Stomach smooth muscle (tissue), 2 donors: ENCODE measurements at regions not wholly inside any gene's neighbourhood (a gene's known extent, or its start where the extent isn't known, plus 50 kb on each side); places are given as distances from the start of the nearest gene placed in this dataset.

Source experiments
- H3K27ac ChIP-seq: one replicate; pipeline ENCODE4 v1.7.0; 2013; ENCODE audit warnings: mild to moderate bottlenecking, low read length, inconsistent platforms
- H3K27me3 ChIP-seq, 2 donors: one replicate each; pipeline ENCODE4 v1.7.0; 2013; ENCODE audit warnings: low read length in 2 of 2; ENCODE audit not compliant: insufficient read depth in 2 of 2, control insufficient read depth in 1 of 2
- H3K36me3 ChIP-seq, 2 donors: one replicate each; pipeline ENCODE4 v1.7.0; 2013; ENCODE audit warnings: low read length in 2 of 2; ENCODE audit not compliant: control insufficient read depth in 2 of 2, insufficient read depth in 2 of 2
- H3K4me1 ChIP-seq: one replicate; pipeline ENCODE4 v1.7.0; 2013; ENCODE audit warnings: low read length; ENCODE audit not compliant: control insufficient read depth, insufficient read depth
- H3K4me3 ChIP-seq, 2 donors: one replicate each; pipeline ENCODE4 v1.7.0; 2013; ENCODE audit warnings: low read length in 2 of 2
- H3K9ac ChIP-seq, 2 donors: one replicate each; pipeline ENCODE4 v1.7.0; 2013; ENCODE audit warnings: low read length in 2 of 2, mild to moderate bottlenecking in 1 of 2
- H3K9me3 ChIP-seq, 2 donors: one replicate each; pipeline ENCODE4 v1.7.0; 2013; ENCODE audit warnings: low read length in 2 of 2; ENCODE audit not compliant: control insufficient read depth in 2 of 2
- donor health status: healthy.
- donor health status: Pancreatic carcinoma.

DNA sequence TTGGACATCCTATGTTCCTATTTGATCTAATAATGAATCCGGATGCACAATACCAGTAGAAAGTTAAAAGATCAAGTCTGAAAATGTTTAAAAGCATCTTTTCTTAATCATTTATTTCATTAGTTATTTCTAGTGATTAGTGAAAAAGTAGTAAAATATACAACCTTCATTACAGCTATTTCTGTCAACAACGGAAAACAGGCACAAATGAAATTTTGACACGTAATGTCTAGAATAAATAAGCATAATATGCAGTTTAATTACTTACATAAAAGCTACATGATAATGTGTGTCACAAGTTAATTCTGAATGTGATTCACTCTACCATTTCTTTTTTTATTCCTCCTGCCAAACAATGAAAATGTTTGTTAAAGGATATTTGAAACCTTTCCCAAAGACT, 216.1 kb downstream of the MYCN start:
- no peak overlapping the region for H3K9ac ChIP-seq

GRCh38 chr2:16155766-16156165, 215.4 kb downstream of the MYCN start:
- H3K9me3 ChIP-seq: no peaks in the 10 kb centered on the region
- no peak overlapping the region for H3K4me3 ChIP-seq
- no peaks in the 10 kb centered on the region for H3K4me1 ChIP-seq
- no peaks in the 10 kb centered on the region for H3K36me3 ChIP-seq
- H3K27me3 ChIP-seq: no peaks in the 10 kb centered on the region
- no peak overlapping the region for H3K9ac ChIP-seq
- no peak overlapping the region for H3K27ac ChIP-seq

More for the DNA sequence above, 216.1 kb downstream of the MYCN start:
- Histone ChIP-seq H3K36me3 (no peaks in the 10 kb centered on the region), H3K4me3 (no peak overlapping the region), H3K4me1 (no peaks in the 10 kb centered on the region), H3K27me3 (no peaks in the 10 kb centered on the region), H3K9me3 (no peaks in the 10 kb centered on the region), H3K27ac (no peak overlapping the region)

DNA sequence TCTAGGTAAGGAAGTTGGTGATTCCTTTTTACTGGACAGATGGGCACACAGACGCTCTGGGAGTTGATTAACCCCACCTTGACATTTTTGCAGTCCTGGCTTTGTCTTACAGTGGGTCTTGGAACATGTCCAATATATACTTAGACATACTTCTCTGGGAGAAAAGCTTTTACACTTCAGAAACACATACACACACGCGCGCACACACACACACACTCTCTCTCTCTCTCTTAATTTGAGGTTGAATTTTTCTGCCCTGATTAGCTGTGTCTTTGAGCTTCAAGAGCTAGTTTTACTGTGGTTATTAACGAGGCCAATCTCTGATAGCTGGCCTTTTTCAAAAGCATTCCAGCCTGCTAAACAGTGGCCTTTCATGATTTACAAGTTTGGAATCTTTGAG, 215.0 kb downstream of the MYCN start:
- Histone ChIP-seq H3K9me3 (no peaks in the 10 kb centered on the region), H3K4me3 (no peak overlapping the region), H3K27me3 (no peaks in the 10 kb centered on the region), H3K4me1 (no peaks in the 10 kb centered on the region), H3K36me3 (no peaks in the 10 kb centered on the region), H3K27ac (no peak overlapping the region), H3K9ac (no peak overlapping the region)

GRCh38 chr2:16154501-16155280, 214.3 kb downstream of the MYCN start:
- H3K9ac ChIP-seq: no peak overlapping the region
- H3K4me1 ChIP-seq: no peaks in the 10 kb centered on the region
- no peaks in the 10 kb centered on the region for H3K27me3 ChIP-seq
- H3K36me3 ChIP-seq: no peaks in the 10 kb centered on the region
- H3K9me3 ChIP-seq: no peaks in the 10 kb centered on the region
- H3K4me3 ChIP-seq: no peak overlapping the region
- no peak overlapping the region for H3K27ac ChIP-seq

GRCh38 chr2:16154061-16154460, 213.7 kb downstream of the MYCN start:
- Histone ChIP-seq H3K27ac (no peak overlapping the region), H3K4me3 (no peak overlapping the region), H3K9ac (no peak overlapping the region), H3K4me1 (no peaks in the 10 kb centered on the region), H3K9me3 (no peaks in the 10 kb centered on the region), H3K27me3 (no peaks in the 10 kb centered on the region), H3K36me3 (no peaks in the 10 kb centered on the region)

DNA sequence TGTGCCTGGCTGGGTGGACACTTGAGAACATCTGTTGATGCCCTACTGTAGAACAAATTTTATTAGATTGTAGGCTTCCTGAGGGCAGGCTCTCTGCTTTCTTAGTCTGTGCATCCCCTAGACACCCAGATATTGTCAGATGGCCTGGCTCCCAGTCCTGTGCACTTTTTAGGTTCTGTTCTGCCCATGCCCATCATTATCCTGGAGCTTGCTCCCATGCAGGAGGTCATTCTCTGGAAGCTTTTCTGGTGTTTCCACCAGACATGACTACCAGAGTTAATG, 213.3 kb downstream of the MYCN start:
- H3K4me1 ChIP-seq: no peaks in the 10 kb centered on the region
- no peaks in the 10 kb centered on the region for H3K36me3 ChIP-seq
- no peak overlapping the region for H3K9ac ChIP-seq
- no peak overlapping the region for H3K27ac ChIP-seq
- H3K4me3 ChIP-seq: no peak overlapping the region
- H3K27me3 ChIP-seq: no peaks in the 10 kb centered on the region
- H3K9me3 ChIP-seq: no peaks in the 10 kb centered on the region

DNA sequence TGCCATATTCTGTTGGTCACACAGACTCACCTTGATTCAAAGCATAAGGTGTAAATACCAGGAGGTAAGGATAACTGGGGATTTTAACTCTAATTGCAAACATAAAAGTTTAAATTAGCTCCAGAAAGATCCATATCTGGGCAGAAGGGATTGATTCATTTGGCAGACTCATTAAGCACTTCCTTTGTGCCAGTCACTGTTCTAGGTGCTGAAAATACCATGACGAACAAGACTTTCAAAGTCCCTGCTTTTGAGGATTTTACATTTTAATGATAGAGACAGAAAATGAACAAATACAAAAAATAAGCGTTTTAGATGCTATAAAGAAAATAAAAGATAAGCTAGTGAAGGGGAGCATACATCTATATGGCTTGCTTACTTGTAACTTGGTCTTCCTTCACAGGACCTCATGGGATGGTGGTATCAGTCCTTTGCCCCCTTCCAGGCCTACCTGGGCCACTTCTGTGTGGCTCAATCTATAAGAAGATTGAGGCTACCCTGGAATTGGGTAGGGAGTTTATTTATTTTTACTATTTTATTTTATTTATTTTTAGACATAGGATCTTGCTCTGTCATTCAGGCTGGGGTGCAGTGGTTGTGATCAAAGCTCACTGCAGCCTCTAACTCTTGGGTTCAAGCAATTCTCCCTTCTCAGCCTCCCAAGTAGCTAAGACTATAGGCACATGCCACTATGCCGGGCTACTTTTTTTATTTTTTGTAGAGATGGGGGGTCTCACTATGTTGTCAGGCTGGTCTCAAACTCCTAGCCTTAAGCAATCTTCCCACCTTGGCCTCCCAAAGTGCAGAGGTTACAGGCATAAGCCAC, 212.8 kb downstream of the MYCN start:
- H3K27ac ChIP-seq: no peak overlapping the region
- H3K9ac ChIP-seq: no peak overlapping the region
- no peaks in the 10 kb centered on the region for H3K36me3 ChIP-seq
- H3K4me3 ChIP-seq: no peak overlapping the region
- H3K4me1 ChIP-seq: no peaks in the 10 kb centered on the region
- no peaks in the 10 kb centered on the region for H3K9me3 ChIP-seq
- no peaks in the 10 kb centered on the region for H3K27me3 ChIP-seq

GRCh38 chr2:16152071-16152927, 211.9 kb downstream of the MYCN start:
- no peaks in the 10 kb centered on the region for H3K36me3 ChIP-seq
- H3K27me3 ChIP-seq: no peaks in the 10 kb centered on the region
- no peak overlapping the region for H3K27ac ChIP-seq
- H3K4me3 ChIP-seq: no peak overlapping the region
- H3K4me1 ChIP-seq: no peaks in the 10 kb centered on the region
- no peaks in the 10 kb centered on the region for H3K9me3 ChIP-seq
- H3K9ac ChIP-seq: no peak overlapping the region

DNA sequence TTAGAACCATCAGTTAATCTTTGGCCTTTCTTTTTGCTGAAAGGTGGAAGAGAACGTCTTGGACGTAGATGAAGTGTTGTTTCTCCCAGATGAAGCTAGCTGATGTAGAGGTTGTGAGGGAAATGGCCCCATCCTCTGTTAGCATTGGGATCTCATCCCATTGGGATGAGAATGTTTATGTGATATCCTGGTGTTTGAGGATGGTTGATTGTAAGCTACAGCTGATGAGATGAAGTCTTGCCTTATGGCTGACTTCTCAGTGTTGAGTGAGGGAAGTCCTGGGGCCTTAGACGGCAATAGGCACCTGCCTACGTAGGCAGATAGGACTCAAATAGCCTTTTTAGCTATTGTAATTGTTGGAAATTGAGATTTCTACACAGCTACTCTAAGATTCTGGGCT, 211.3 kb downstream of the MYCN start:
- Histone ChIP-seq H3K27me3 (no peaks in the 10 kb centered on the region), H3K4me3 (no peak overlapping the region), H3K9ac (no peak overlapping the region), H3K36me3 (no peaks in the 10 kb centered on the region), H3K9me3 (no peaks in the 10 kb centered on the region), H3K4me1 (no peaks in the 10 kb centered on the region), H3K27ac (no peak overlapping the region)

DNA sequence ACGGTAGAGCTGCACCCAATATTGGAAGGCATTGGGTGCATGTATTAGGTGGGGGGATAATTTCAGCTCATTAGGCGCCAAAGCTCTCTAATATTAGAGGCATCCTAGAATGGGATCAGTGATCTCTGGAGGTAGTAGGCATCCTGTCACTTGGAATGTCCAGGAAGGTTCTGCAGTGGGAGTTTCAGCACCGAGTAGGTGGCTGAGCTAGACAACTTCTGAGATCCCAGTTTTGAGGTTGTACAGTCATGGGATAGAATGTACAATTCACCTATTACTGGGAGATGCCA, 210.9 kb downstream of the MYCN start:
- Histone ChIP-seq H3K9me3 (no peaks in the 10 kb centered on the region), H3K36me3 (no peaks in the 10 kb centered on the region), H3K27me3 (no peaks in the 10 kb centered on the region), H3K9ac (no peak overlapping the region), H3K27ac (no peak overlapping the region), H3K4me3 (no peak overlapping the region), H3K4me1 (no peaks in the 10 kb centered on the region)
